B cell (primary cell): ENCODE measurements at regions not wholly inside any gene's neighbourhood (a gene's known extent, or its start where the extent isn't known, plus 50 kb on each side); places are given as distances from the start of the nearest gene placed in this dataset.

Experiments used
- ATAC-seq: fragments of 200-7000 bp; cut with Tn5 transposase; one replicate; pipeline ENCODE4 v1.10.0; 2021; ENCODE audit warnings: low read depth, mild to moderate bottlenecking, moderate number of reproducible peaks, moderate library complexity
- CTCF ChIA-PET: fragments of 350-600 bp; sonication (Branson Sonifier 250); formaldehyde crosslinking; loops from one replicate; lab custom pipeline; 2021; ENCODE audit warnings: antibody characterized with exemption, inconsistent platforms; lab: Charles Lee
- POLR2A ChIA-PET: fragments of 350-600 bp; sonication (Branson Sonifier 250); formaldehyde crosslinking; loops from one replicate; lab custom pipeline; 2021; ENCODE audit warnings: antibody characterized with exemption; lab: Charles Lee
- DNase-seq: peaks from one replicate; pipeline ENCODE4 v3.0.0; 2013
- H2AFZ ChIP-seq: 2 replicates; pipeline ENCODE4 v1.6.1; 2012; ENCODE audit warnings: mild to moderate bottlenecking, low read depth, low read length; ENCODE audit not compliant: insufficient read depth, poor library complexity, severe bottlenecking
- H3K27ac ChIP-seq, 2 donors: 1 replicate in 1 of 2; 2 replicates in 1 of 2; pipeline ENCODE4 v1.5.1; 2012 to 2013; ENCODE audit warnings: low read length in 2 of 2, mild to moderate bottlenecking in 2 of 2, moderate library complexity in 1 of 2
- H3K27me3 ChIP-seq, 4 experiments: fragments of 200-600 bp in 1 of 4; sonication (generic) in 1 of 4; replicated peaks in 1 of 4; 1 replicate in 2 of 4; 2 replicates in 2 of 4; pipeline versions ENCODE4 v1.6.1 to v1.7.0; 2013 to 2016; ENCODE audit warnings: low read length in 3 of 4, mild to moderate bottlenecking in 2 of 4, mixed read lengths in 1 of 4, moderate library complexity in 1 of 4; ENCODE audit not compliant: insufficient read depth in 4 of 4, control insufficient read depth in 3 of 4; ENCODE audit errors: control extremely low read depth in 1 of 4
- H3K36me3 ChIP-seq, 2 experiments: replicated peaks in 1 of 2; 1 replicate in 1 of 2; 2 replicates in 1 of 2; pipeline versions ENCODE4 v1.6.1 to v1.7.1; 2013; ENCODE audit warnings: low read length in 1 of 2; ENCODE audit not compliant: insufficient read depth in 2 of 2, control insufficient read depth in 1 of 2; ENCODE audit errors: control extremely low read depth in 1 of 2, extremely low read depth in 1 of 2
- H3K4me1 ChIP-seq, 2 donors: fragments of 200-600 bp in 1 of 2; sonication (generic) in 1 of 2; 1 replicate in 1 of 2; 2 replicates in 1 of 2; pipeline versions ENCODE4 v1.5.1 to v1.6.1; 2013 to 2017; ENCODE audit warnings: low read length in 2 of 2; ENCODE audit not compliant: control insufficient read depth in 2 of 2, insufficient read depth in 2 of 2
- H3K4me2 ChIP-seq: replicated peaks from 2 replicates; pipeline ENCODE3; 2012; ENCODE audit warnings: mild to moderate bottlenecking, low read depth, low read length; ENCODE audit not compliant: poor library complexity, severe bottlenecking
- H3K4me3 ChIP-seq, 5 experiments: fragments of 200-600 bp in 1 of 5; sonication (generic) in 1 of 5; 1 replicate in 3 of 5; 2 replicates in 2 of 5; pipeline versions ENCODE4 v1.5.1 to v1.7.0; 2011 to 2016; ENCODE audit warnings: low read length in 4 of 5, mild to moderate bottlenecking in 4 of 5, low read depth in 2 of 5, control low read depth in 1 of 5, moderate library complexity in 1 of 5; ENCODE audit not compliant: insufficient read depth in 1 of 5; ENCODE audit errors: control extremely low read depth in 1 of 5, extremely low read depth in 1 of 5
- H3K79me2 ChIP-seq: fragments of 200-600 bp; sonication (generic); one replicate; pipeline ENCODE4 v1.6.0; 2016; ENCODE audit warnings: low read length; ENCODE audit not compliant: control insufficient read depth, insufficient read depth
- H3K9ac ChIP-seq: fragments of 200-600 bp; sonication (generic); 2 replicates; pipeline ENCODE4 v1.6.1; 2017; ENCODE audit warnings: mild to moderate bottlenecking, low read length, moderate library complexity
- H3K9me3 ChIP-seq, 3 donors: one replicate each; pipeline versions ENCODE4 v1.6.1 to v1.7.1; 2013; ENCODE audit warnings: low read length in 2 of 3; ENCODE audit not compliant: control insufficient read depth in 2 of 3, insufficient read depth in 1 of 3; ENCODE audit errors: control extremely low read depth in 1 of 3
- H4K20me1 ChIP-seq: 2 replicates; pipeline ENCODE4 v1.6.0; 2012; ENCODE audit warnings: mild to moderate bottlenecking, low read length; ENCODE audit not compliant: insufficient read depth, control insufficient read depth, poor library complexity, severe bottlenecking
- H3K27ac Mint-ChIP-seq: one replicate; pipeline ENCODE4 v1.8.0; 2021; ENCODE audit warnings: mixed read lengths
- H3K27me3 Mint-ChIP-seq: one replicate; pipeline ENCODE4 v1.8.0; 2021; ENCODE audit warnings: mixed read lengths
- H3K4me1 Mint-ChIP-seq: one replicate; pipeline ENCODE4 v1.8.0; 2021; ENCODE audit warnings: mixed read lengths
- H3K4me3 Mint-ChIP-seq: one replicate; pipeline ENCODE4 v1.8.0; 2021; ENCODE audit warnings: mixed read lengths
- H3K9me3 Mint-ChIP-seq: one replicate; pipeline ENCODE4 v1.8.0; 2022; ENCODE audit warnings: mixed read lengths; ENCODE audit not compliant: insufficient read depth
- CTCF ChIP-seq: fragments of 200-600 bp; IDR thresholded peaks from one replicate; pipeline ENCODE4 v1.8.0; 2022; ENCODE audit warnings: antibody characterized with exemption, mild to moderate bottlenecking
- EZH2 ChIP-seq: IDR thresholded peaks from 2 replicates; pipeline ENCODE4 v1.6.1; 2012; ENCODE audit warnings: borderline replicate concordance, low read depth, mild to moderate bottlenecking, moderate library complexity, low read length; ENCODE audit not compliant: insufficient read depth, poor library complexity, severe bottlenecking
- WGBS: methylation state at CpG from one replicate; pipeline ENCODE4 v1.1.5; 2013; ENCODE audit warnings: missing lambda C conversion rate; ENCODE audit not compliant: insufficient coverage; 5-methylcytosine and 5-hydroxymethylcytosine counted together
- intact Hi-C: fragments of 100-400 bp; cut with micrococcal nuclease; formaldehyde crosslinking; loops from one replicate; pipeline ENCODE4 v1.10.0; 2022

- POLR2A ChIA-PET = no interaction called here
- Mint-ChIP-seq H3K4me3 (no peak overlapping the region), H3K27ac (no peak overlapping the region)
Measured at GRCh38 chr21:18869104-18869503, 465.5 kb upstream of the TMPRSS15 start.

GRCh38 chr21:18877917-18878316 is 474.3 kb upstream of the TMPRSS15 start:
- no peak overlapping the region for H3K4me3 ChIP-seq
- H2AFZ ChIP-seq = no peak overlapping the region
- TF ChIP-seq EZH2 (no peak), CTCF (no peak)
- intact Hi-C loops = no loop called here
- Mint-ChIP-seq H3K4me1 (no peaks in the 10 kb centered on the region), H3K4me3 (no peak overlapping the region), H3K27me3 (no peaks in the 10 kb centered on the region), H3K27ac (no peak overlapping the region), H3K9me3 (no peaks in the 10 kb centered on the region)
- no peaks in the 10 kb centered on the region for H4K20me1 ChIP-seq
- H3K4me2 ChIP-seq = no peak overlapping the region
- no peak for DNase-seq
- peaks cover 0 to 17% (median 2%) of the 10 kb centered on the region in 3 donors for H3K9me3 ChIP-seq
- no peaks in the 10 kb centered on the region for H3K36me3 ChIP-seq
- 48% methylated on average over 7 of the region's 9 CpGs for WGBS
- no peaks in the 10 kb centered on the region for H3K27me3 ChIP-seq
- ChIA-PET CTCF (no interaction called here), POLR2A (no interaction called here)
- no peak overlapping the region for H3K9ac ChIP-seq
- no peaks in the 10 kb centered on the region for H3K79me2 ChIP-seq
- no peak overlapping the region for H3K27ac ChIP-seq
- no peaks in the 10 kb centered on the region for H3K4me1 ChIP-seq
- ATAC-seq = no peak

More at GRCh38 chr21:18869104-18869503, 465.5 kb upstream of the TMPRSS15 start:
- no peaks in the 10 kb centered on the region for H3K4me1 ChIP-seq
- ATAC-seq (no peak), DNase-seq (no peak)
- CTCF ChIA-PET = no interaction called here
- H3K4me3 ChIP-seq = no peak overlapping the region
- H4K20me1 ChIP-seq = no peaks in the 10 kb centered on the region
- H3K27me3 ChIP-seq = no peaks in the 10 kb centered on the region
- H3K4me1 Mint-ChIP-seq = no peaks in the 10 kb centered on the region
- H3K79me2 ChIP-seq = no peaks in the 10 kb centered on the region
- no peaks in the 10 kb centered on the region for H3K36me3 ChIP-seq
- no peak overlapping the region for H3K9ac ChIP-seq
- no peak for TF ChIP-seq CTCF
- TF ChIP-seq EZH2 = no peak
- no CpG with 5 or more reads among the region's 1 CpG for WGBS
- no peaks in the 10 kb centered on the region for H3K27me3 Mint-ChIP-seq
- no peak overlapping the region for H2AFZ ChIP-seq
- H3K4me2 ChIP-seq = no peak overlapping the region
- H3K9me3 ChIP-seq = peaks cover 0 to 2% (median 0%) of the 10 kb centered on the region in 3 donors
- no peak overlapping the region for H3K27ac ChIP-seq
- intact Hi-C loops = no loop called here
- H3K9me3 Mint-ChIP-seq = peaks cover 4% of the 10 kb centered on the region
